Esophagus squamous epithelium (tissue), 4 donors: ENCODE measurements at regions not wholly inside any gene's neighbourhood (a gene's known extent, or its start where the extent isn't known, plus 50 kb on each side); places are given as distances from the start of the nearest gene placed in this dataset.

ENCODE experiments used
- POLR2A ChIP-seq, 4 donors: fragments of 450-650 bp; IDR thresholded peaks; one replicate each; pipeline ENCODE4 v1.6.1; 2017; ENCODE audit warnings: antibody characterized with exemption in 4 of 4, mild to moderate bottlenecking in 4 of 4, moderate library complexity in 3 of 4
- TF ChIP-seq, protein P1 (sequence below), 6 experiments: fragments of 450-650 bp in 4 of 6; fragments of 200-600 bp in 2 of 6; sonication (generic) in 2 of 6; IDR thresholded peaks; one replicate each; pipeline ENCODE4 v1.5.1; 2016 to 2019; ENCODE audit warnings: antibody characterized with exemption in 6 of 6, mild to moderate bottlenecking in 4 of 6, moderate library complexity in 4 of 6

DNA sequence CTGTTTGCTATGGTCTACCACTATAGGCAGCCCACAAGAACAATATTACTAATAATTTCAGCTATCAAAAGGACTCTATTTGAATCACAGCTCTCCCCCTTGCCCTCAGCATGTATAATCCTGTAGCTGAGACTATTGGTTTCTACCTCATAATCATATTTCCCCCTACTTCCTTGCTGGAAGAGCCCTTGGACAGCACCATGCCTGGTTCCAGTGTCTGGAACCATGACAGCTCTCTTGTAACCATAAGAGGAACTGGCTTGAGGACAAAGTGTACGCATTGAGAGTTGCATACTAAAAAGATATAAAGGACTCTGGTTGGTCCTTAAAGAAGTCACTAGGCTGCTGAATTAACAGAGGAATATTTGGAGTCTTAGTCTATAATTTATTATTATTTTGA, 110.7 kb upstream of the ZRANB2 start:
- TF ChIP-seq, protein P1, sequence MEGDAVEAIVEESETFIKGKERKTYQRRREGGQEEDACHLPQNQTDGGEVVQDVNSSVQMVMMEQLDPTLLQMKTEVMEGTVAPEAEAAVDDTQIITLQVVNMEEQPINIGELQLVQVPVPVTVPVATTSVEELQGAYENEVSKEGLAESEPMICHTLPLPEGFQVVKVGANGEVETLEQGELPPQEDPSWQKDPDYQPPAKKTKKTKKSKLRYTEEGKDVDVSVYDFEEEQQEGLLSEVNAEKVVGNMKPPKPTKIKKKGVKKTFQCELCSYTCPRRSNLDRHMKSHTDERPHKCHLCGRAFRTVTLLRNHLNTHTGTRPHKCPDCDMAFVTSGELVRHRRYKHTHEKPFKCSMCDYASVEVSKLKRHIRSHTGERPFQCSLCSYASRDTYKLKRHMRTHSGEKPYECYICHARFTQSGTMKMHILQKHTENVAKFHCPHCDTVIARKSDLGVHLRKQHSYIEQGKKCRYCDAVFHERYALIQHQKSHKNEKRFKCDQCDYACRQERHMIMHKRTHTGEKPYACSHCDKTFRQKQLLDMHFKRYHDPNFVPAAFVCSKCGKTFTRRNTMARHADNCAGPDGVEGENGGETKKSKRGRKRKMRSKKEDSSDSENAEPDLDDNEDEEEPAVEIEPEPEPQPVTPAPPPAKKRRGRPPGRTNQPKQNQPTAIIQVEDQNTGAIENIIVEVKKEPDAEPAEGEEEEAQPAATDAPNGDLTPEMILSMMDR (IDR thresholded peaks at IDR 0.05): no peak
- no peak for TF ChIP-seq POLR2A (IDR thresholded peaks at IDR 0.05)
